Right lobe of liver (tissue), 6 donors: ENCODE measurements at regions not wholly inside any gene's neighbourhood (a gene's known extent, or its start where the extent isn't known, plus 50 kb on each side); places are given as distances from the start of the nearest gene placed in this dataset.
A peak's percentile ranks its signal among the peaks of the same experiment; 100 is the strongest.

Experiments
- ATAC-seq, 4 donors: fragments of 200-7000 bp; cut with Tn5 transposase; one replicate each; pipeline ENCODE4 v1.9.1; 2020; ENCODE audit warnings: mild to moderate bottlenecking in 4 of 4, moderate library complexity in 4 of 4
- DNase-seq, 3 donors: peaks; one replicate each; pipeline ENCODE4 v3.0.0-alpha.2; 2020
- H3K27ac ChIP-seq, 3 donors: fragments of 200-600 bp; one replicate each; pipeline ENCODE4 v1.8.0; 2022
- H3K27me3 ChIP-seq, 2 donors: fragments of 200-600 bp; one replicate each; pipeline ENCODE4 v1.8.0; 2022
- H3K36me3 ChIP-seq, 4 donors: fragments of 200-600 bp; sonication (generic) in 1 of 4; one replicate each; pipeline versions ENCODE4 v1.5.1 to v1.8.0; 2017 to 2022; ENCODE audit warnings: control low read depth in 1 of 4
- H3K4me1 ChIP-seq, 4 donors: fragments of 200-600 bp; sonication (generic) in 1 of 4; one replicate each; pipeline versions ENCODE4 v1.5.1 to v1.8.0; 2017 to 2022; ENCODE audit warnings: control low read depth in 1 of 4
- H3K4me3 ChIP-seq, 3 donors: fragments of 200-600 bp; one replicate each; pipeline ENCODE4 v1.8.0; 2022
- H3K9me3 ChIP-seq, 4 donors: fragments of 200-600 bp; sonication (generic) in 1 of 4; one replicate each; pipeline versions ENCODE4 v1.5.1 to v1.8.0; 2017 to 2022; ENCODE audit warnings: control low read depth in 1 of 4
- POLR2A ChIP-seq: fragments of 450-650 bp; IDR thresholded peaks from one replicate; pipeline ENCODE4 v1.6.1; 2017; ENCODE audit warnings: antibody characterized with exemption, mild to moderate bottlenecking
- WGBS: methylation state at CpG from one replicate; pipeline ENCODE4 v1.1.6; 2018; ENCODE audit warnings: low coverage, low lambda C conversion rate; ENCODE audit not compliant: insufficient coverage; ENCODE audit errors: missing lambda C conversion rate; 5-methylcytosine and 5-hydroxymethylcytosine counted together
- intact Hi-C, 2 donors: fragments of 100-400 bp; cut with DNase I; formaldehyde crosslinking; loops; one replicate each; pipeline versions ENCODE4 v1.11.2 to v1.14.1; 2022
- TF ChIP-seq, protein P1 (sequence below), 4 donors: fragments of 200-600 bp in 3 of 4; fragments of 450-650 bp in 1 of 4; IDR thresholded peaks; one replicate each; pipeline versions ENCODE4 v1.5.1 to v1.8.0; 2016 to 2022; ENCODE audit warnings: antibody characterized with exemption in 4 of 4, mild to moderate bottlenecking in 2 of 4
- donor health status: DM: no; HTN: yes; CAD: no.
- donor health status: DM: no; HTN: no; CAD: no.
- donor health status: DM: no; HTN: no; CAD: no.
- donor health status: DM: no; HTN: yes; CAD: no.
- donor health status: DM: no; HTN: yes; CAD: no.

DNA sequence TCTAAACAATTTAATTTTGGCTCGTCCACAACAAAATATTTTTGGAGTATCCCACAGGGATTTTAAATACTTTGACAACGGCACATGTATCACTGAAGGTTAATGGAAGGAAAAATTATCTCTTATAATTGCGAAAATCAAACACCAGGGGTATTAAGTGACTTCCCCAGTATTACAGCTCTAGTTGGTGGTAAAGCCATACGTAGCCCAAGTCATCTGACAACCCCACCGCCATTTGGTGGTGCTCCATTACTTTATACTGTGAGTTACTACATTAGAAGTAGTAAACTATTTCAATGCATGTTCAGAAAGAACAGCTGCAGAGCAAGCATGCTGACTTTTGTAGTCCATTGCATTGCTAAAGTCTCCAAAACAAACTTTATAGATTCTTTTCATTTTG lies 179.7 kb downstream of the HGF start:
- Histone ChIP-seq H3K36me3 (no peaks in the 10 kb centered on the region), H3K4me3 (no peak overlapping the region), H3K4me1 (no peaks in the 10 kb centered on the region), H3K27ac (no peak overlapping the region), H3K9me3 (no peaks in the 10 kb centered on the region), H3K27me3 (no peaks in the 10 kb centered on the region)
- intact Hi-C loops: no loop called here
- 66% methylated on average over 5 of the region's 5 CpGs for WGBS
- ATAC-seq (no peak), DNase-seq (no peak)
- TF ChIP-seq POLR2A: no peak
- TF ChIP-seq, protein P1, sequence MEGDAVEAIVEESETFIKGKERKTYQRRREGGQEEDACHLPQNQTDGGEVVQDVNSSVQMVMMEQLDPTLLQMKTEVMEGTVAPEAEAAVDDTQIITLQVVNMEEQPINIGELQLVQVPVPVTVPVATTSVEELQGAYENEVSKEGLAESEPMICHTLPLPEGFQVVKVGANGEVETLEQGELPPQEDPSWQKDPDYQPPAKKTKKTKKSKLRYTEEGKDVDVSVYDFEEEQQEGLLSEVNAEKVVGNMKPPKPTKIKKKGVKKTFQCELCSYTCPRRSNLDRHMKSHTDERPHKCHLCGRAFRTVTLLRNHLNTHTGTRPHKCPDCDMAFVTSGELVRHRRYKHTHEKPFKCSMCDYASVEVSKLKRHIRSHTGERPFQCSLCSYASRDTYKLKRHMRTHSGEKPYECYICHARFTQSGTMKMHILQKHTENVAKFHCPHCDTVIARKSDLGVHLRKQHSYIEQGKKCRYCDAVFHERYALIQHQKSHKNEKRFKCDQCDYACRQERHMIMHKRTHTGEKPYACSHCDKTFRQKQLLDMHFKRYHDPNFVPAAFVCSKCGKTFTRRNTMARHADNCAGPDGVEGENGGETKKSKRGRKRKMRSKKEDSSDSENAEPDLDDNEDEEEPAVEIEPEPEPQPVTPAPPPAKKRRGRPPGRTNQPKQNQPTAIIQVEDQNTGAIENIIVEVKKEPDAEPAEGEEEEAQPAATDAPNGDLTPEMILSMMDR (IDR thresholded peaks at IDR 0.05): no peak

DNA sequence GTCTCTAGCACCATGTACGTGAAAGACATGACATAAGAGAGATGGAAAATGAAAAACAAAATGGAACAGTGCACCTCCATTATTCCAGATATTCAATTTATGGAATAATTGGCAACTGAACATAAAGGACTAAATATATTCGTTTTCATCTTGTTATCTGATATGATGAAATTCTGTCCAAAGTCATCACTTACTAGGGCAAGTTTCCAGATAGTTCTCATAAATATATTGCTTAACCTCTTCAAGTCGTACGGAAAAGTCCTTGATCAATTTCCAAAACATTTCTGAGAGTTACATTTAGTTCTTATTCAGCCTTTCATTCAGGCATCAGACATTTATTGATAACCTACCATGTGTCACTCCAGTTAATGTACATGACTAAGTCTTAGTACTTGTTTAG lies 185.2 kb downstream of the HGF start:
- 32% methylated on average over 4 of the region's 4 CpGs for WGBS
- Histone ChIP-seq H3K9me3 (no peaks in the 10 kb centered on the region), H3K27me3 (no peaks in the 10 kb centered on the region), H3K27ac (no peak overlapping the region), H3K4me3 (no peak overlapping the region), H3K4me1 (no peaks in the 10 kb centered on the region), H3K36me3 (no peaks in the 10 kb centered on the region)
- ATAC-seq (peak in 1 of 4 donors; percentile 75), DNase-seq (no peak)
- intact Hi-C loops: no loop called here
- TF ChIP-seq, protein P1 (IDR thresholded peaks at IDR 0.05): no peak
- TF ChIP-seq POLR2A: no peak

DNA sequence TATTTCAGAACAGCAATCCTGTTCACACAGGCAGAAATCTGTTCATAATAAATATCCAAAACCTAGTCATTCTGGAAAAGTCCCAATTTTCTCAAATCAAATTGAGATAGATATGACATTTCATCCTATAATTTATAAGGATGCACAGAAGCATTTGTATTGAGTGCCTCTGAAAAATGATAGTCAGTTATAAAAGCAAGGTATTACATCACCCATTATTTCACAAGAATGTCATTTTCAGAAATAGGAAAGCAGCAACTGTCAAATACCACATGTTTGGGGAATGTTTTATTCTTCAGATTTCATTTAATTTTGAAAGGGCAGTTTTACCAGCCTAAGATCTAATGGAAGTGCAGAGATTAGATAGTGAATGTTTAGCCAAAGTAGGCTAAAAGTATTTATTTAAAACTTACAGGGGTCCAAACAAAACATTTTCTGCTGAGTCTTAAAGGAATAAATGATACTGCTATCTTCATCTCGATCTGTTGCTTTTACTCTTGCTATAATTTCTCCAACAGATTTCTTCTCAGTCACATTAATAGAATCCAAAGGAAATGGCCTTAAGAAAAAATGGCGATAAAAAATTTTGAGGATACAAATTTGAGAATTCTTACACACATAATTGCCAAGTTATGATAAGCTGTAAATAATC lies 185.8 kb downstream of the HGF start:
- no peak overlapping the region for H3K27ac ChIP-seq
- H3K36me3 ChIP-seq: no peaks in the 10 kb centered on the region
- H3K4me1 ChIP-seq: no peaks in the 10 kb centered on the region
- TF ChIP-seq, protein P1 (IDR thresholded peaks at IDR 0.05): no peak
- no peak for TF ChIP-seq POLR2A
- no peaks in the 10 kb centered on the region for H3K27me3 ChIP-seq
- no peaks in the 10 kb centered on the region for H3K9me3 ChIP-seq
- DNase-seq (no peak), ATAC-seq (peak in 1 of 4 donors; percentile 58)
- intact Hi-C loops: no loop called here
- no peak overlapping the region for H3K4me3 ChIP-seq
- 57% methylated on average over 2 of the region's 2 CpGs for WGBS

DNA sequence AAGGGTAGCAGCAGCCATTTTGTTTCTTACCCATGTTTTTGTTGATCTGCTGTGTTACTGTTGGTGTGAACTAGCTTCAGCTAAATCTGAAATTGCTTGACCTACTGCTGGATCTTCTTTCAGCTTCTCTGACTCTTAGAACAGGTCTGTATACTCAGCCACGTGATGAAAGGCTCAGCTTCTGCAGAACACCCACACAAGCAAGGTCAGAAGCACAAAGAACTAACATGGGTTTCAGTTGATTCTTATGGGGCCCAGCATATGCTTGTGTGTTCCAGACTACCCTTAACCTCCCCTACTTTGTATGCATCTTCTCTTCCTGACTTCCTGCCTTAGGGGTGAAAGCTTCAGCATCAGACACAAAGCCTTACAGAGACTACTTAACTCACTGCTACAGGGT lies 186.8 kb downstream of the HGF start:
- H3K36me3 ChIP-seq: no peaks in the 10 kb centered on the region
- 60% methylated on average over 1 of the region's 1 CpG for WGBS
- no peaks in the 10 kb centered on the region for H3K9me3 ChIP-seq
- H3K4me3 ChIP-seq: no peak overlapping the region
- H3K27ac ChIP-seq: no peak overlapping the region
- no peak for ATAC-seq
- H3K4me1 ChIP-seq: no peaks in the 10 kb centered on the region
- TF ChIP-seq, protein P1 (IDR thresholded peaks at IDR 0.05): no peak
- TF ChIP-seq POLR2A: no peak
- no peak for DNase-seq
- intact Hi-C loops: no loop called here
- no peaks in the 10 kb centered on the region for H3K27me3 ChIP-seq
